HG03457 (cell line): ENCODE measurements at regions not wholly inside any gene's neighbourhood (a gene's known extent, or its start where the extent isn't known, plus 50 kb on each side); places are given as distances from the start of the nearest gene placed in this dataset.

Experiments used
- ATAC-seq: cut with Tn5 transposase; IDR thresholded peaks from one replicate; pipeline ENCODE4 v1.9.1; 2021; ENCODE audit warnings: moderate number of reproducible peaks; ENCODE audit not compliant: unreplicated experiment

- ATAC-seq, result no peak
Measured at GRCh38 chrX:43481576-43481975, 174.5 kb upstream of the MAOA start.

- no peak for ATAC-seq
Measured at GRCh38 chrX:43493756-43494155, 162.3 kb upstream of the MAOA start.

- no peak for ATAC-seq
Measured at GRCh38 chrX:43500246-43500645, 155.9 kb upstream of the MAOA start.

GRCh38 chrX:43500996-43501694, 155.0 kb upstream of the MAOA start:
- ATAC-seq, result no peak

- no peak for ATAC-seq
Measured at GRCh38 chrX:43504394-43504793, 151.7 kb upstream of the MAOA start.

GRCh38 chrX:43505769-43506168, 150.3 kb upstream of the MAOA start:
- no peak for ATAC-seq

GRCh38 chrX:43508694-43509093, 147.4 kb upstream of the MAOA start:
- no peak for ATAC-seq

- ATAC-seq, result no peak
Measured at GRCh38 chrX:43510209-43510608, 145.9 kb upstream of the MAOA start.

- no peak for ATAC-seq
Measured at GRCh38 chrX:43513085-43513484, 143.0 kb upstream of the MAOA start.

GRCh38 chrX:43514820-43515219, 141.3 kb upstream of the MAOA start:
- no peak for ATAC-seq

GRCh38 chrX:43522582-43522981, 133.5 kb upstream of the MAOA start:
- no peak for ATAC-seq

- ATAC-seq, result no peak
Measured at GRCh38 chrX:43525901-43526610, 130.0 kb upstream of the MAOA start.

GRCh38 chrX:43526878-43527277, 129.2 kb upstream of the MAOA start:
- ATAC-seq, result no peak

- no peak for ATAC-seq
Measured at GRCh38 chrX:43527801-43528200, 128.3 kb upstream of the MAOA start.

GRCh38 chrX:43530837-43531236, 125.3 kb upstream of the MAOA start:
- no peak for ATAC-seq

- ATAC-seq, result no peak
Measured at GRCh38 chrX:43540318-43540717, 115.8 kb upstream of the MAOA start.

- ATAC-seq, result no peak
Measured at GRCh38 chrX:43551590-43551989, 104.5 kb upstream of the MAOA start.

- no peak for ATAC-seq
Measured at GRCh38 chrX:43552156-43552555, 103.9 kb upstream of the MAOA start.

- ATAC-seq, result no peak
Measured at GRCh38 chrX:43552703-43553102, 103.4 kb upstream of the MAOA start.

- no peak for ATAC-seq
Measured at GRCh38 chrX:43553257-43553656, 102.8 kb upstream of the MAOA start.

- ATAC-seq, result no peak
Measured at GRCh38 chrX:43556207-43556606, 99.9 kb upstream of the MAOA start.

- no peak for ATAC-seq
Measured at GRCh38 chrX:43557792-43558191, 98.3 kb upstream of the MAOA start.

- no peak for ATAC-seq
Measured at GRCh38 chrX:43559644-43560043, 96.5 kb upstream of the MAOA start.
